Hepatocyte (in vitro differentiated cells): ENCODE measurements at regions not wholly inside any gene's neighbourhood (a gene's known extent, or its start where the extent isn't known, plus 50 kb on each side); places are given as distances from the start of the nearest gene placed in this dataset.

Source experiments
- EZH2 ChIP-seq: fragments of 200-600 bp; sonication (generic); IDR thresholded peaks from 2 replicates; pipeline ENCODE4 v1.6.1; 2016; ENCODE audit warnings: antibody characterized with exemption, mild to moderate bottlenecking, borderline replicate concordance
- EZH2phosphoT487 ChIP-seq: fragments of 200-600 bp; sonication (generic); IDR thresholded peaks from one replicate; pipeline ENCODE4 v1.6.1; 2018; ENCODE audit warnings: antibody characterized with exemption, mild to moderate bottlenecking, low read depth, moderate library complexity; ENCODE audit not compliant: unreplicated experiment, severe bottlenecking
- TF ChIP-seq, protein P1 (sequence below): fragments of 200-600 bp; sonication (generic); IDR thresholded peaks from 2 replicates; pipeline ENCODE4 v1.5.1; 2016; ENCODE audit warnings: antibody characterized with exemption, mild to moderate bottlenecking; ENCODE audit not compliant: poor library complexity

DNA sequence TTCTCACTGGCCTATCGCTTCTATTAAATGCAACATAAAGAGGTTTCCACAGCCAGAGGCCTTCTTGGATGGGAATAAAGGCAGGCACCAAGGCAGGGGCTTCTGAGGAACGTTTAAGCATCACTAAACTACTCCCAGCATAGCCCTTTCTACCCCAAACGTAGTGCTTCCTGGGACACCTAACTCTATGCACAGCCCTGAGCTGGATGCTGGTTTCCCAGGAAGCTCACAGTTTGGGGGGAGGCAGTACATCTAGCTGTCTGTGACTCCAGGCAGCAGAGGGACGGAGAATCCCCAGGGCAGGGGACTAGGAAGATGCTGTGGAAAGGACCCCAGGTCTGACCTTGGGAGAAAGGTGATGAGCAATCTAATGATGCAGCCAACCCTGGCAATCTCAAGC is 192.8 kb upstream of the ZMIZ1 start:
- TF ChIP-seq, protein P1, sequence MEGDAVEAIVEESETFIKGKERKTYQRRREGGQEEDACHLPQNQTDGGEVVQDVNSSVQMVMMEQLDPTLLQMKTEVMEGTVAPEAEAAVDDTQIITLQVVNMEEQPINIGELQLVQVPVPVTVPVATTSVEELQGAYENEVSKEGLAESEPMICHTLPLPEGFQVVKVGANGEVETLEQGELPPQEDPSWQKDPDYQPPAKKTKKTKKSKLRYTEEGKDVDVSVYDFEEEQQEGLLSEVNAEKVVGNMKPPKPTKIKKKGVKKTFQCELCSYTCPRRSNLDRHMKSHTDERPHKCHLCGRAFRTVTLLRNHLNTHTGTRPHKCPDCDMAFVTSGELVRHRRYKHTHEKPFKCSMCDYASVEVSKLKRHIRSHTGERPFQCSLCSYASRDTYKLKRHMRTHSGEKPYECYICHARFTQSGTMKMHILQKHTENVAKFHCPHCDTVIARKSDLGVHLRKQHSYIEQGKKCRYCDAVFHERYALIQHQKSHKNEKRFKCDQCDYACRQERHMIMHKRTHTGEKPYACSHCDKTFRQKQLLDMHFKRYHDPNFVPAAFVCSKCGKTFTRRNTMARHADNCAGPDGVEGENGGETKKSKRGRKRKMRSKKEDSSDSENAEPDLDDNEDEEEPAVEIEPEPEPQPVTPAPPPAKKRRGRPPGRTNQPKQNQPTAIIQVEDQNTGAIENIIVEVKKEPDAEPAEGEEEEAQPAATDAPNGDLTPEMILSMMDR = no peak
- TF ChIP-seq EZH2 (no peak), EZH2phosphoT487 (no peak)
